Suprapubic skin (tissue), 3 donors: ENCODE measurements at regions not wholly inside any gene's neighbourhood (a gene's known extent, or its start where the extent isn't known, plus 50 kb on each side); places are given as distances from the start of the nearest gene placed in this dataset.

Experiments
- CTCF ChIP-seq, 2 donors: fragments of 200-600 bp in 1 of 2; fragments of 450-650 bp in 1 of 2; sonication (generic) in 1 of 2; IDR thresholded peaks; one replicate each; pipeline ENCODE4 v1.5.1; 2016 to 2019; ENCODE audit warnings: antibody characterized with exemption in 2 of 2, mild to moderate bottlenecking in 1 of 2, moderate library complexity in 1 of 2
- EP300 ChIP-seq: sonication (generic); formaldehyde crosslinking; IDR thresholded peaks from one replicate; pipeline ENCODE4 v1.6.1; 2017; ENCODE audit warnings: antibody characterized with exemption
- POLR2A ChIP-seq, 2 donors: fragments of 450-650 bp; IDR thresholded peaks; one replicate each; pipeline ENCODE4 v1.6.1; 2017; ENCODE audit warnings: antibody characterized with exemption in 2 of 2, mild to moderate bottlenecking in 2 of 2, moderate library complexity in 2 of 2

- TF ChIP-seq CTCF (IDR thresholded peaks at IDR 0.05) (no peak), POLR2A (IDR thresholded peaks at IDR 0.05) (no peak), EP300 (no peak)
These were observed 1145.7 kb downstream of the EPHA3 start for GRCh38 chr3:90253131-90253530.
